HEK293T (cell line): ENCODE measurements at regions not wholly inside any gene's neighbourhood (a gene's known extent, or its start where the extent isn't known, plus 50 kb on each side); places are given as distances from the start of the nearest gene placed in this dataset.

ENCODE experiments used
- ARNT ChIP-seq: fragments of 450-650 bp; IDR thresholded peaks from 2 replicates; pipeline ENCODE4 v1.6.1; 2017; ENCODE audit warnings: mild to moderate bottlenecking
- CTBP1 ChIP-seq: fragments of 450-650 bp; IDR thresholded peaks from 2 replicates; pipeline ENCODE4 v1.6.1; 2016; ENCODE audit warnings: borderline replicate concordance
- ELF4 ChIP-seq: fragments of 450-650 bp; IDR thresholded peaks from 2 replicates; pipeline ENCODE4 v1.6.1; 2017; ENCODE audit warnings: antibody characterized with exemption
- FOXA1 ChIP-seq: fragments of 450-650 bp; IDR thresholded peaks from 2 replicates; pipeline ENCODE4 v1.6.1; 2016; ENCODE audit warnings: mild to moderate bottlenecking
- FOXK2 ChIP-seq: fragments of 450-650 bp; IDR thresholded peaks from 2 replicates; pipeline ENCODE4 v1.6.1; 2016; ENCODE audit warnings: mild to moderate bottlenecking
- FOXM1 ChIP-seq: fragments of 450-650 bp; IDR thresholded peaks from 2 replicates; pipeline ENCODE4 v1.6.1; 2017; ENCODE audit warnings: mild to moderate bottlenecking, borderline replicate concordance
- HDGF ChIP-seq: fragments of 450-650 bp; IDR thresholded peaks from 2 replicates; pipeline ENCODE4 v1.6.1; 2017; ENCODE audit warnings: antibody characterized with exemption, borderline replicate concordance
- L3MBTL2 ChIP-seq: fragments of 450-650 bp; conservative IDR thresholded peaks from 2 replicates; pipeline ENCODE4 v1.6.1; 2016; ENCODE audit warnings: mild to moderate bottlenecking
- NFRKB ChIP-seq: fragments of 450-650 bp; IDR thresholded peaks from 2 replicates; pipeline ENCODE4 v1.6.1; 2016; ENCODE audit warnings: mild to moderate bottlenecking, moderate library complexity
- SP1 ChIP-seq: fragments of 450-650 bp; IDR thresholded peaks from 2 replicates; pipeline ENCODE4 v1.6.1; 2017
- SUZ12 ChIP-seq: fragments of 450-650 bp; IDR thresholded peaks from 2 replicates; pipeline ENCODE4 v1.6.1; 2016; ENCODE audit warnings: mild to moderate bottlenecking
- TARDBP ChIP-seq: fragments of 450-650 bp; IDR thresholded peaks from 2 replicates; pipeline ENCODE4 v1.6.1; 2016
- ZNF384 ChIP-seq: fragments of 450-650 bp; IDR thresholded peaks from 2 replicates; pipeline ENCODE4 v1.6.1; 2016
- TF ChIP-seq, protein P1 (sequence below): fragments of 450-650 bp; IDR thresholded peaks from 2 replicates; pipeline ENCODE4 v1.6.1; 2016

GRCh38 chr1:188991221-188991930 lies 1486.3 kb downstream of the BRINP3 start:
- TF ChIP-seq TARDBP (no peak), FOXK2 (no peak), SUZ12 (no peak), SP1 (no peak), ZNF384 (no peak), FOXM1 (no peak), ELF4 (no peak), ARNT (no peak), L3MBTL2 (no peak), NFRKB (no peak), HDGF (no peak), CTBP1 (no peak), FOXA1 (no peak)
- TF ChIP-seq, protein P1, sequence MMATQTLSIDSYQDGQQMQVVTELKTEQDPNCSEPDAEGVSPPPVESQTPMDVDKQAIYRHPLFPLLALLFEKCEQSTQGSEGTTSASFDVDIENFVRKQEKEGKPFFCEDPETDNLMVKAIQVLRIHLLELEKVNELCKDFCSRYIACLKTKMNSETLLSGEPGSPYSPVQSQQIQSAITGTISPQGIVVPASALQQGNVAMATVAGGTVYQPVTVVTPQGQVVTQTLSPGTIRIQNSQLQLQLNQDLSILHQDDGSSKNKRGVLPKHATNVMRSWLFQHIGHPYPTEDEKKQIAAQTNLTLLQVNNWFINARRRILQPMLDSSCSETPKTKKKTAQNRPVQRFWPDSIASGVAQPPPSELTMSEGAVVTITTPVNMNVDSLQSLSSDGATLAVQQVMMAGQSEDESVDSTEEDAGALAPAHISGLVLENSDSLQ = no peak
